Heart left ventricle (tissue), 13 donors: ENCODE measurements at regions not wholly inside any gene's neighbourhood (a gene's known extent, or its start where the extent isn't known, plus 50 kb on each side); places are given as distances from the start of the nearest gene placed in this dataset.

Source experiments
- POLR2A ChIP-seq, 2 donors: fragments of 450-650 bp; IDR thresholded peaks; one replicate each; pipeline ENCODE4 v1.6.1; 2017; ENCODE audit warnings: antibody characterized with exemption in 2 of 2, mild to moderate bottlenecking in 2 of 2, moderate library complexity in 2 of 2
- TF ChIP-seq, protein P1 (sequence below), 12 donors: fragments of 200-600 bp; sonication (generic) in 4 of 12; IDR thresholded peaks; one replicate each; pipeline versions ENCODE4 v1.5.0 to v1.8.0; 2018 to 2022; ENCODE audit warnings: antibody characterized with exemption in 12 of 12, mild to moderate bottlenecking in 5 of 12
- donor health status: ischemic (EF 13 %, LVEDD 7.1; RV severe dilation, severe dysfunction).
- donor health status: DM: no; HTN: yes; CAD: no.
- donor health status: DM: no; HTN: no; CAD: no.
- donor health status: ischemic (EF 25% LVEDD 6.9; RV normal size, moderate dysfunction).
- donor health status: ischemic (EF 25% LVEDD 5.7; RV mildly dilated, moderate dysfunction).
- donor health status: ischemic (EF 35%, LVEDD 5.7; RV mildly dilated, moderate dysfunction).
- donor health status: nonischemic (EF 11% LVEDD 7.7; RV severe dilation, severe dysfunction).
- donor health status: DM: yes; HTN: yes; CAD: no.
- donor health status: PGD.
- donor health status: ischemic (EF 29% LVEDD 5.4; RV normal size, mild dysfunction).
- donor health status: nonischemic (EF 23%, LVEDD 6.1; RV moderate dilation, normal function).

DNA sequence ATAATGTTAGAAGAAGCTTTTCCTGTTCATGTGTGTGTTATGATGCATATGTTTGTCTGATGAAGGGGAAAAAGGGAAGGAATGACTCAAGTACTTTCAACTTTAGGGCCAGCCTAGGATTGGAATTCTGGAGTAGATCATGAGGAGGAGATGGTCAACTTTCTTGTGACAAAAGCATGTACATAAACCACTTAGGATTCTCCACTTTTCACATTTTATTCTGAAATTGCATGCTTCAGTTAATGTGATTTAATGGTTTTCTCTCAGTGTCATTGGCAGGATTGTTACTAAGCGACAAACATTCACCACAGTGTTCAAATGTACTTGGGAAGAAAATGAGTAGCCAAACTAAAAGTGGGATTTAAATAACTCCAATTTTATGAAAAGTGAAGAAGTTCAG, 80.1 kb downstream of the UTRN start:
- TF ChIP-seq, protein P1, sequence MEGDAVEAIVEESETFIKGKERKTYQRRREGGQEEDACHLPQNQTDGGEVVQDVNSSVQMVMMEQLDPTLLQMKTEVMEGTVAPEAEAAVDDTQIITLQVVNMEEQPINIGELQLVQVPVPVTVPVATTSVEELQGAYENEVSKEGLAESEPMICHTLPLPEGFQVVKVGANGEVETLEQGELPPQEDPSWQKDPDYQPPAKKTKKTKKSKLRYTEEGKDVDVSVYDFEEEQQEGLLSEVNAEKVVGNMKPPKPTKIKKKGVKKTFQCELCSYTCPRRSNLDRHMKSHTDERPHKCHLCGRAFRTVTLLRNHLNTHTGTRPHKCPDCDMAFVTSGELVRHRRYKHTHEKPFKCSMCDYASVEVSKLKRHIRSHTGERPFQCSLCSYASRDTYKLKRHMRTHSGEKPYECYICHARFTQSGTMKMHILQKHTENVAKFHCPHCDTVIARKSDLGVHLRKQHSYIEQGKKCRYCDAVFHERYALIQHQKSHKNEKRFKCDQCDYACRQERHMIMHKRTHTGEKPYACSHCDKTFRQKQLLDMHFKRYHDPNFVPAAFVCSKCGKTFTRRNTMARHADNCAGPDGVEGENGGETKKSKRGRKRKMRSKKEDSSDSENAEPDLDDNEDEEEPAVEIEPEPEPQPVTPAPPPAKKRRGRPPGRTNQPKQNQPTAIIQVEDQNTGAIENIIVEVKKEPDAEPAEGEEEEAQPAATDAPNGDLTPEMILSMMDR (IDR thresholded peaks at IDR 0.05) = no peak
- no peak for TF ChIP-seq POLR2A (IDR thresholded peaks at IDR 0.05)
